Upper lobe of left lung (tissue), 4 donors: ENCODE measurements at regions not wholly inside any gene's neighbourhood (a gene's known extent, or its start where the extent isn't known, plus 50 kb on each side); places are given as distances from the start of the nearest gene placed in this dataset.

Experiments used
- POLR2AphosphoS5 ChIP-seq, 2 donors: sonication (generic); formaldehyde crosslinking; IDR thresholded peaks; one replicate each; pipeline ENCODE4 v1.5.1; 2017; ENCODE audit warnings: antibody characterized with exemption in 2 of 2
- TF ChIP-seq, protein P1 (sequence below), 6 experiments: fragments of 450-650 bp in 4 of 6; fragments of 200-600 bp in 2 of 6; sonication (generic) in 2 of 6; IDR thresholded peaks; one replicate each; pipeline ENCODE4 v1.5.1; 2016 to 2019; ENCODE audit warnings: antibody characterized with exemption in 6 of 6

GRCh38 chr14:55803873-55804553 lies 224.0 kb downstream of the KTN1 start:
- TF ChIP-seq POLR2AphosphoS5 (IDR thresholded peaks at IDR 0.05): no peak
- TF ChIP-seq, protein P1, sequence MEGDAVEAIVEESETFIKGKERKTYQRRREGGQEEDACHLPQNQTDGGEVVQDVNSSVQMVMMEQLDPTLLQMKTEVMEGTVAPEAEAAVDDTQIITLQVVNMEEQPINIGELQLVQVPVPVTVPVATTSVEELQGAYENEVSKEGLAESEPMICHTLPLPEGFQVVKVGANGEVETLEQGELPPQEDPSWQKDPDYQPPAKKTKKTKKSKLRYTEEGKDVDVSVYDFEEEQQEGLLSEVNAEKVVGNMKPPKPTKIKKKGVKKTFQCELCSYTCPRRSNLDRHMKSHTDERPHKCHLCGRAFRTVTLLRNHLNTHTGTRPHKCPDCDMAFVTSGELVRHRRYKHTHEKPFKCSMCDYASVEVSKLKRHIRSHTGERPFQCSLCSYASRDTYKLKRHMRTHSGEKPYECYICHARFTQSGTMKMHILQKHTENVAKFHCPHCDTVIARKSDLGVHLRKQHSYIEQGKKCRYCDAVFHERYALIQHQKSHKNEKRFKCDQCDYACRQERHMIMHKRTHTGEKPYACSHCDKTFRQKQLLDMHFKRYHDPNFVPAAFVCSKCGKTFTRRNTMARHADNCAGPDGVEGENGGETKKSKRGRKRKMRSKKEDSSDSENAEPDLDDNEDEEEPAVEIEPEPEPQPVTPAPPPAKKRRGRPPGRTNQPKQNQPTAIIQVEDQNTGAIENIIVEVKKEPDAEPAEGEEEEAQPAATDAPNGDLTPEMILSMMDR (IDR thresholded peaks at IDR 0.05): no peak
